Right forelimb (tissue), 1 donor: ENCODE measurements at regions not wholly inside any gene's neighbourhood (a gene's known extent, or its start where the extent isn't known, plus 50 kb on each side); places are given as distances from the start of the nearest gene placed in this dataset.
A peak's percentile ranks its signal among the peaks of the same experiment; 100 is the strongest.

Experiments used
- DNase-seq: peaks from one replicate; pipeline ENCODE4 v3.0.0-alpha.2; 2018

- DNase-seq: peak; percentile 43
Measured at GRCh38 chr12:127223731-127224130, 1043.2 kb upstream of the TMEM132C start.

- DNase-seq: no peak
Measured at GRCh38 chr12:127230843-127231260, 1036.1 kb upstream of the TMEM132C start.

- no peak for DNase-seq
Measured at GRCh38 chr12:127231371-127231770, 1035.6 kb upstream of the TMEM132C start.

- DNase-seq: no peak
Measured at GRCh38 chr12:127233016-127233415, 1034.0 kb upstream of the TMEM132C start.

- no peak for DNase-seq
Measured at GRCh38 chr12:127235761-127236160, 1031.2 kb upstream of the TMEM132C start.

- DNase-seq: no peak
Measured at GRCh38 chr12:127236491-127236890, 1030.5 kb upstream of the TMEM132C start.

GRCh38 chr12:127237151-127237550, 1029.8 kb upstream of the TMEM132C start:
- DNase-seq: no peak

GRCh38 chr12:127238107-127238506, 1028.9 kb upstream of the TMEM132C start:
- no peak for DNase-seq

GRCh38 chr12:127239781-127240180, 1027.2 kb upstream of the TMEM132C start:
- DNase-seq: no peak

- no peak for DNase-seq
Measured at GRCh38 chr12:127240249-127240929, 1026.6 kb upstream of the TMEM132C start.

- no peak for DNase-seq
Measured at GRCh38 chr12:127241072-127241817, 1025.7 kb upstream of the TMEM132C start.

GRCh38 chr12:127245009-127245408, 1022.0 kb upstream of the TMEM132C start:
- DNase-seq: no peak

- no peak for DNase-seq
Measured at GRCh38 chr12:127245437-127245836, 1021.5 kb upstream of the TMEM132C start.

- DNase-seq: no peak
Measured at GRCh38 chr12:127247937-127248336, 1019.0 kb upstream of the TMEM132C start.

- DNase-seq: no peak
Measured at GRCh38 chr12:127249428-127249827, 1017.5 kb upstream of the TMEM132C start.

- no peak for DNase-seq
Measured at GRCh38 chr12:127253797-127254327, 1013.1 kb upstream of the TMEM132C start.

- DNase-seq: no peak
Measured at GRCh38 chr12:127254420-127254955, 1012.5 kb upstream of the TMEM132C start.

GRCh38 chr12:127257366-127257935, 1009.5 kb upstream of the TMEM132C start:
- no peak for DNase-seq

- DNase-seq: no peak
Measured at GRCh38 chr12:127260531-127260930, 1006.4 kb upstream of the TMEM132C start.

GRCh38 chr12:127260999-127261398, 1006.0 kb upstream of the TMEM132C start:
- no peak for DNase-seq

- DNase-seq: no peak
Measured at GRCh38 chr12:127262615-127263014, 1004.4 kb upstream of the TMEM132C start.

- no peak for DNase-seq
Measured at GRCh38 chr12:127263621-127264020, 1003.3 kb upstream of the TMEM132C start.

GRCh38 chr12:127267128-127267527, 999.8 kb upstream of the TMEM132C start:
- DNase-seq: no peak

GRCh38 chr12:127268213-127268612, 998.8 kb upstream of the TMEM132C start:
- DNase-seq: no peak
